RPMI7951 (cell line): ENCODE measurements at regions not wholly inside any gene's neighbourhood (a gene's known extent, or its start where the extent isn't known, plus 50 kb on each side); places are given as distances from the start of the nearest gene placed in this dataset.
"Not testable (repeated sequence)": the region's sequence is repeated elsewhere in the genome, so short reads cannot be mapped to it uniquely, and the experiment has no call there.

ENCODE experiments used
- DNase-seq: peaks from one replicate; pipeline ENCODE4 v3.0.0-alpha.2; 2012; ENCODE audit warnings: low read depth

GRCh38 chr13:42478531-42479156 is 95.3 kb upstream of the TNFSF11 start:
- DNase-seq = peak; percentile 26

- DNase-seq = peak; percentile 5
Observed at GRCh38 chr13:42484386-42484785, 89.6 kb upstream of the TNFSF11 start.

GRCh38 chr13:42485272-42485671 is 88.7 kb upstream of the TNFSF11 start:
- no peak for DNase-seq

- DNase-seq = peak; percentile 67
Observed at GRCh38 chr13:42486711-42487198, 87.2 kb upstream of the TNFSF11 start.

- no peak for DNase-seq
Observed at GRCh38 chr13:42487221-42487620, 86.7 kb upstream of the TNFSF11 start.

- no peak for DNase-seq
Observed at GRCh38 chr13:42490676-42491075, 83.3 kb upstream of the TNFSF11 start.

- DNase-seq = no peak
Observed at GRCh38 chr13:42492372-42492920, 81.5 kb upstream of the TNFSF11 start.

GRCh38 chr13:42494157-42494556 is 79.8 kb upstream of the TNFSF11 start:
- DNase-seq = peak; percentile 39

- no peak for DNase-seq
Observed at GRCh38 chr13:42495255-42495654, 78.7 kb upstream of the TNFSF11 start.

- DNase-seq = no peak
Observed at GRCh38 chr13:42495751-42496150, 78.2 kb upstream of the TNFSF11 start.

- DNase-seq = not testable (repeated sequence)
Observed at GRCh38 chr13:42496926-42497554, 76.9 kb upstream of the TNFSF11 start.

- DNase-seq = peak; percentile 56
Observed at GRCh38 chr13:42497798-42498197, 76.2 kb upstream of the TNFSF11 start.

- no peak for DNase-seq
Observed at GRCh38 chr13:42498521-42498920, 75.4 kb upstream of the TNFSF11 start.
